ENCODE measurements at regions not wholly inside any gene's neighbourhood (a gene's known extent, or its start where the extent isn't known, plus 50 kb on each side); places are given as distances from the start of the nearest gene placed in this dataset.

- no peak overlapping the region for H3K27ac ChIP-seq (ENCODE audit: low read length)
- no peak overlapping the region for H3K4me3 ChIP-seq (ENCODE audit: low read length)
- no peaks in the 10 kb centered on the region for H3K4me1 ChIP-seq (ENCODE audit: control insufficient read depth, insufficient read depth, low read length)
- DNase-seq: no peak
- no peaks in the 10 kb centered on the region for H3K9me3 ChIP-seq (ENCODE audit: control insufficient read depth, low read depth, low read length)
- H3K36me3 ChIP-seq (ENCODE audit: control insufficient read depth, insufficient read depth, low read length): no peaks in the 10 kb centered on the region
- whole genome bisulfite sequencing (ENCODE audit: insufficient coverage, low lambda C conversion rate): no CpG with 5 or more reads among the region's 16 CpGs
- H3K27me3 ChIP-seq (ENCODE audit: control insufficient read depth, insufficient read depth, low read length): no peaks in the 10 kb centered on the region
Measured at GRCh38 chr12:13365748-13366366, 169.3 kb downstream of the EMP1 start.

DNA sequence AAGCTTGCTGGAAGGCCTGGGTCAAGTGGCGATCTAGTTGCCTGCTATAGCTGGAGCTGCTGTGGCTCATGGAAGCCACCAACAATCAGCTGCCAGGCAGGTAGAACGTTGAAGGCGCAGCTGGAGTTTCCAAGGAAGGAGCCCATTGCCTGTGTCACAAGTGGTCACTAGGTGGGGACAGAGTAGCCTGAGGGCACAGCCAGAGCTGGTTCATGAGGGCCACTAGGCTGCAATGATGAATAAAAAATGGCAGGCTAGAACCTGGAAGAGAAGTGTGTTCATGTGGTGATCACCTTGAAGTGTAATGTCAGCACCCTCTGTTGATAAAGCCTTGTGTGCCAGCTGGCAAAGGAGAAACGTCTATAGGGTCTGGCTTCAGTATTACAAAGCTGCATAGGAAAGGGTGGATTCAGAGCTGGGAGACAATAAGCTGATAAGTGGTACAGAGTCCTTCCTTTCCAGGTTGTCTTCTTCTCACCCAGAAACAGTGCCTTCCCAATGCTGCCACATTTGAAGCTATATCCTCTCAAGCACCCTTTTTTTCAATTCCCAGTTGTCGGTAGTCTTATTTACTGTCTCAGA lies 165.8 kb downstream of the EMP1 start:
- Histone ChIP-seq H3K9me3 (ENCODE audit: control insufficient read depth, low read depth, low read length) (no peaks in the 10 kb centered on the region), H3K27ac (ENCODE audit: low read length) (no peak overlapping the region), H3K4me1 (ENCODE audit: control insufficient read depth, insufficient read depth, low read length) (no peaks in the 10 kb centered on the region), H3K36me3 (ENCODE audit: control insufficient read depth, insufficient read depth, low read length) (no peaks in the 10 kb centered on the region), H3K27me3 (ENCODE audit: control insufficient read depth, insufficient read depth, low read length) (no peaks in the 10 kb centered on the region), H3K4me3 (ENCODE audit: low read length) (no peak overlapping the region)
- 100% methylated on average over 1 of the region's 5 CpGs for WGBS (ENCODE audit: insufficient coverage, low lambda C conversion rate)
- peak; percentile 44 to 65 for DNase-seq

DNA sequence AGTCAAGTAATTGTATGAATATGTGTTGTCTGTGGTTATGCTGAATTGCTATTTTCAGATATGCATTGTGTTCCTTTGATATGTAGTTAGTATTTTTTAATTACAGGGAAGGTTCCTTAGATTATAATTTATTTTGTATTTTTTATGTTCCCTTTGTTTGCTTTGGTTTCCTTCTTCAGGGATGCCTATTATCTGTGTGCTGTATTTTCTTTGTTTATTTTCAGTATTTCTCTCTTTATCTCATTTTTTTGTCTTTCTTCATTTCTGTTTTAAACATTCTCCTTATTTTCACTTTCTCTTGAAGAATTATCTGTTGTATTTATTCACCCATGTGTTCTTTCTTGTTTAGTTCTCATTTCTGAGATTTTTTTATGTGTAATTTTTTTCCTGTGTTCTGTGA lies 163.1 kb downstream of the EMP1 start:
- DNase-seq: no peak
- Histone ChIP-seq H3K4me1 (ENCODE audit: control insufficient read depth, insufficient read depth, low read length) (no peaks in the 10 kb centered on the region), H3K36me3 (ENCODE audit: control insufficient read depth, insufficient read depth, low read length) (no peaks in the 10 kb centered on the region), H3K27ac (ENCODE audit: low read length) (no peak overlapping the region), H3K27me3 (ENCODE audit: control insufficient read depth, insufficient read depth, low read length) (peaks cover 3% of the 10 kb centered on the region), H3K9me3 (ENCODE audit: control insufficient read depth, low read depth, low read length) (no peaks in the 10 kb centered on the region), H3K4me3 (ENCODE audit: low read length) (no peak overlapping the region)

- DNase-seq: no peak
- Histone ChIP-seq H3K27me3 (ENCODE audit: control insufficient read depth, insufficient read depth, low read length) (peaks cover 3% of the 10 kb centered on the region), H3K36me3 (ENCODE audit: control insufficient read depth, insufficient read depth, low read length) (no peaks in the 10 kb centered on the region), H3K4me3 (ENCODE audit: low read length) (no peak overlapping the region), H3K9me3 (ENCODE audit: control insufficient read depth, low read depth, low read length) (no peaks in the 10 kb centered on the region), H3K27ac (ENCODE audit: low read length) (no peak overlapping the region), H3K4me1 (ENCODE audit: control insufficient read depth, insufficient read depth, low read length) (no peaks in the 10 kb centered on the region)
- WGBS (ENCODE audit: insufficient coverage, low lambda C conversion rate): 63% methylated on average over 1 of the region's 4 CpGs
Measured at GRCh38 chr12:13358391-13358905, 161.9 kb downstream of the EMP1 start.

DNA sequence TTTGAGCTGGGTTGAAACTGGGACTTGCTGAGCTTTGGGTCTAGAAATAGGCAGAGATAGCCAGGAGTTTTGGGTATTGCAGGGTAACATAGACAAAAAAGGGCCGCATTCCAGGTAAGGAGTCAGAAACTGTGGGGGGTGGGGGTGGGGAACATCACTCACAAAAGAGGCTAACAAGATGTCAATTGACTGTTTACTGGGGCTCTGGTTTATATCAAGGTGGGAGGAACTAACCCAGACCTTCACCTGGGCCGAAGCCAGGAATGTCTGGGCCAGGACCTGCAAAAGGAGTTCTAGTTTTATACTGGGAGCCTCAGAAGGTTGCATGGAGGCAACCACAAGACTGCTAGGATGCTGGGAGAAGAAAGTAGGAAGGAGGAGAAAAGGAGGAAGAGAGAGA lies 154.4 kb downstream of the EMP1 start:
- Histone ChIP-seq H3K4me3 (ENCODE audit: low read length) (no peak overlapping the region), H3K27ac (ENCODE audit: low read length) (no peak overlapping the region), H3K9me3 (ENCODE audit: control insufficient read depth, low read depth, low read length) (no peaks in the 10 kb centered on the region), H3K4me1 (ENCODE audit: control insufficient read depth, insufficient read depth, low read length) (no peaks in the 10 kb centered on the region), H3K27me3 (ENCODE audit: control insufficient read depth, insufficient read depth, low read length) (peaks cover 3% of the 10 kb centered on the region), H3K36me3 (ENCODE audit: control insufficient read depth, insufficient read depth, low read length) (no peaks in the 10 kb centered on the region)
- no peak for DNase-seq
- WGBS (ENCODE audit: insufficient coverage, low lambda C conversion rate): 83% methylated on average over 1 of the region's 2 CpGs

DNA sequence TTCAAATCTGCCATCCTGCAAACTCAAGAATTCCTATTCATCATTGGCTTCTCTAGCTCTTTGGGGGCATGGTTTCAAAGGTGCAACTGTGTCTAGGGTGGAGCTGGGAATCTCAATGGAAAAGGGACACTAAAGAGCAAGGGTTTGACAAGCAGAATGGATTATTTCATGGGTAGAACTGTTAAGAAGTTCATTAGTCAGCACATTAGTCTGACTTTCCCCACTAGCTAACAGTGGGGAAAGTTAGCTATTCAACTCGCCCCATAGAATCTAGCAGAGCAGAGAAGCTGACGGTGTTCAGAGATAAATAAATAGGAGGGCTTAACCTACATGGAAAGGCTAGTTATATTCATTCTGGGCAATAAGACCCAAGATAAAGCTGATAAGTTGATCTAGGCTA lies 153.9 kb downstream of the EMP1 start:
- H3K27ac ChIP-seq (ENCODE audit: low read length): no peak overlapping the region
- no peaks in the 10 kb centered on the region for H3K27me3 ChIP-seq (ENCODE audit: control insufficient read depth, insufficient read depth, low read length)
- DNase-seq: no peak
- no peaks in the 10 kb centered on the region for H3K36me3 ChIP-seq (ENCODE audit: control insufficient read depth, insufficient read depth, low read length)
- H3K4me1 ChIP-seq (ENCODE audit: control insufficient read depth, insufficient read depth, low read length): no peaks in the 10 kb centered on the region
- H3K9me3 ChIP-seq (ENCODE audit: control insufficient read depth, low read depth, low read length): no peaks in the 10 kb centered on the region
- no peak overlapping the region for H3K4me3 ChIP-seq (ENCODE audit: low read length)
- no CpG with 5 or more reads among the region's 2 CpGs for WGBS (ENCODE audit: insufficient coverage, low lambda C conversion rate)

DNA sequence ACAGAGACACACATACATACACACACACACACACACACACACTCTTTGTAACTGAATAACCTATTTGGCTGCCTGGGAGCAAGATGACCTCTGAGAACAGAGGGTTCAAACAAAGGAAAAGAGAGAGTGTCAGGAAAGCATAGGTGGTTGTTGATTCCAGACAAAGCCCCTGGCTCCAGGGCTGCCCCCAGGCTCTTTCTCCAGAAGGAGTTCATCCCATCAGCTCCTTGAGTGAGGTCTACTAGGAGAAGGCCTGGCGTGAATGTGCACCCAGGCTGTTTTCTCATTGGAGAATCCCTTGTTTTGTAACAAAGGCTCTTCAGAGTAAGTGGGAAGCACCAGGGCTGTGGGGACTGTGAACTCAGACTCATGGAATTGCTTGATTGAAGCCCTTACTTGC lies 151.9 kb downstream of the EMP1 start:
- DNase-seq: no peak
- Histone ChIP-seq H3K27ac (ENCODE audit: low read length) (no peak overlapping the region), H3K36me3 (ENCODE audit: control insufficient read depth, insufficient read depth, low read length) (no peaks in the 10 kb centered on the region), H3K4me1 (ENCODE audit: control insufficient read depth, insufficient read depth, low read length) (no peaks in the 10 kb centered on the region), H3K27me3 (ENCODE audit: control insufficient read depth, insufficient read depth, low read length) (no peaks in the 10 kb centered on the region), H3K9me3 (ENCODE audit: control insufficient read depth, low read depth, low read length) (no peaks in the 10 kb centered on the region), H3K4me3 (ENCODE audit: low read length) (no peak overlapping the region)
- WGBS (ENCODE audit: insufficient coverage, low lambda C conversion rate): no CpG with 5 or more reads among the region's 1 CpG

DNA sequence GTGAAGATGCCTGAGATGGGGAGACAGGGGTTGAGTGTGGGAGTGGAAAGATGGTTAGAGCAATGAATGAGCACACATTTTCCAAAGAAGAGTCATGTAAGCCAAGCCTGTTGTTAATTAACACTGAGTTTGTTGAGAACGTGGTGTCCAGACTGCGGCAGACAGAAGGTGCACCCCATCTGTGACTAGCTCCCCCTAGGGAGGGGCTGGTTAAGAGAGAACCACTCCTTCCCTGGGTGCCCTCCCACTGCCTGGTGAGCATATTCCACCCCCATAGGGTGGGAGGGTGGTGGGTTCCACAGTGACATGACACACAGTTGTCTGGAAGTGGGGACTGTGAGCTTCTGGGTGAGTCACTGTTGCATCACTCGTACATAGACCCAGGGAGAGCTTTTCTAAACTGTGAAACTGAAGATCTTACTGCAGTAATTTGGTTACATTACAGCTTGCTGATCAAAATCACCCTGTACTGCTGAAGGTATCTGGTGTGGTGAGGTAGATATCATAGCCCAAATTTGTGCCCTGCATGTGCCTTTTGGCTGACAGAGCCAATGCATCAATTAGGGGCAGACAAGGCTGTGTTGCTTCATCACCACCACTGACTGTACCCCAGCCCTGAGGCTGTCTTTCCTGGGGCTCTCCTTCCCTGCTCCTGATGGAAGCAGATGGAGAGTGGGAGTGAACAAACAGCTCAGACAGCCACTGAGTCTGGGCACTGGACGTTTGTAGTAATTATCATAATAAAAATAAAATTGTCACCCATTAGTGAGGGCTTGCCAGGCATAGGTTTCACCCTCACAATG lies 150.9 kb downstream of the EMP1 start:
- 80% methylated on average over 1 of the region's 4 CpGs for WGBS (ENCODE audit: insufficient coverage, low lambda C conversion rate)
- no peaks in the 10 kb centered on the region for H3K9me3 ChIP-seq (ENCODE audit: control insufficient read depth, low read depth, low read length)
- no peak overlapping the region for H3K4me3 ChIP-seq (ENCODE audit: low read length)
- H3K27me3 ChIP-seq (ENCODE audit: control insufficient read depth, insufficient read depth, low read length): no peaks in the 10 kb centered on the region
- DNase-seq: no peak
- no peaks in the 10 kb centered on the region for H3K36me3 ChIP-seq (ENCODE audit: control insufficient read depth, insufficient read depth, low read length)
- no peaks in the 10 kb centered on the region for H3K4me1 ChIP-seq (ENCODE audit: control insufficient read depth, insufficient read depth, low read length)
- no peak overlapping the region for H3K27ac ChIP-seq (ENCODE audit: low read length)

GRCh38 chr12:13345722-13346121 lies 149.2 kb downstream of the EMP1 start:
- no peaks in the 10 kb centered on the region for H3K4me1 ChIP-seq (ENCODE audit: control insufficient read depth, insufficient read depth, low read length)

DNA sequence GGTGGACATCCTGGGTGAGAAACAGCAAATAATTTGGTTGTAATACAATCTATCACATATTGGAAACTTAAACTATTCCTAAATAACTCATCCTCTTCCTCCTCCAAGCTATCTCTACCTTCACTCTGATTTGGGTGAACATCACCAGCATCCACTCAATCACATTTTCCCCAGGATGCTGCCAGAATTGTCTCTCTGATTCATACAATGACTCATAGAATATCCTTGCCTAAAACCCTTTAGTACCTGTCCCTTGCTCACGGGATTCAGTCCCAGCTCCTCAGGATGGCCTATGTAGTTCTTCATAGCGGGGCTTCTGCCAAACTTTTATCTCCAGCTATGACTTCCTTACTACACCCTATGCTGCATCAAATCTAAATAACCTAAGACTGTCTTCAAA lies 146.8 kb downstream of the EMP1 start:
- Histone ChIP-seq H3K36me3 (ENCODE audit: control insufficient read depth, insufficient read depth, low read length) (no peaks in the 10 kb centered on the region), H3K9me3 (ENCODE audit: control insufficient read depth, low read depth, low read length) (no peaks in the 10 kb centered on the region), H3K27me3 (ENCODE audit: control insufficient read depth, insufficient read depth, low read length) (no peaks in the 10 kb centered on the region), H3K27ac (ENCODE audit: low read length) (no peak overlapping the region), H3K4me1 (ENCODE audit: control insufficient read depth, insufficient read depth, low read length) (no peaks in the 10 kb centered on the region), H3K4me3 (ENCODE audit: low read length) (no peak overlapping the region)
- no peak for DNase-seq
- no CpG with 5 or more reads among the region's 2 CpGs for WGBS (ENCODE audit: insufficient coverage, low lambda C conversion rate)

More at GRCh38 chr12:13345722-13346121, 149.2 kb downstream of the EMP1 start:
- Histone ChIP-seq H3K9me3 (ENCODE audit: control insufficient read depth, low read depth, low read length) (no peaks in the 10 kb centered on the region), H3K36me3 (ENCODE audit: control insufficient read depth, insufficient read depth, low read length) (no peaks in the 10 kb centered on the region), H3K27ac (ENCODE audit: low read length) (no peak overlapping the region), H3K27me3 (ENCODE audit: control insufficient read depth, insufficient read depth, low read length) (no peaks in the 10 kb centered on the region), H3K4me3 (ENCODE audit: low read length) (no peak overlapping the region)
- no peak for DNase-seq

Data from large intestine (tissue), 3 donors.